SHP77 (cell line): ENCODE measurements at regions not wholly inside any gene's neighbourhood (a gene's known extent, or its start where the extent isn't known, plus 50 kb on each side); places are given as distances from the start of the nearest gene placed in this dataset.

Experiments
- DNase-seq, 2 experiments: peaks; one replicate each; lab custom pipeline; 2025; lab: John Stamatoyannopoulos, UW

DNA sequence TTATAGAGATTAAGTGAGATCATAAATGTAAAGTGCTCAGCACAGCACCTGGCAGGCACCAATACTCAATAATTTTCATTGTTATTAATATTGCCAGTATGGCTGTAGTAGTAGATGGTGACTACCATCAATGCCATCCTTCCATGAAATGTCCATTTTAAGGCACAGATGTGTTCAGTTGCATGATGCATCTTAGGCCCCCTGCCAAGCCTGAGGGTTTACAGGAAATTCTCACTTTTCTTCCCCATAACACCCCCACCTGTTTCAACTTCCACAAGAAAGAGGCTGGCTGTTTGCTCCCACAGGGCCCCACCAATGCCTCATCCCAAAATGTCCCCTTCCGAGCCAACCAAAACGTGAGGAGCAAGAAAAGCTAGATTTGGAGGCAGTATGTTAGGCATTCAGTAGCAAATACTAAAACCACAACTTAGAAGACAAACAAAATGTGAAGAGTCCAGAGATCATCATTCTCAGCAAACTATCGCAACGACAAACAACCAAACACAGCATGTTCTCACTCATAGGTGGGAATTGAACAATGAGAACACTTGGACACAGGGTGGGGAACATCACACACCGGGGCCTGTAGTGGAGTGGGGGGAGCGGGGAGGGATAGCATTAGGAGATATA, 110.6 kb upstream of the NHSL1 start:
- DNase-seq: no peak

DNA sequence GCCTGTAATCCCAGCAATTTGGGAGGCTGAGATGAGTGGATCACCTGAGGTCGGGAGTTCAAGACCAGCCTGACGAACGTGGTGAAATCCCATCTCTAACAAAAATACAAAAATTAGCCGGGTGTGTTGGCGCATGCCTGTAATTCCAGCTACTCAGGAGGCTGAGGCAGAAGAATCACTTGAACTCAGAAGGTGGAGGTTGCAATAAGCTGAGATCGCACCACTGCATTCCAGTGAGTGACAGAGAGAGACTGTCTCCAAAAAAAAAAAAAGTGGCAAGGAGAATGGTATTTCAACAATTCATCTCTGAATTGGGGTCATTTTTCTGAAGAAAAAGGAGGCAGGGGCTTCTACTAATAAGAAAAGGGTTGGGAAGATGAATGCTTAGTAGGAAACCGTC, 111.5 kb upstream of the NHSL1 start:
- DNase-seq: no peak

DNA sequence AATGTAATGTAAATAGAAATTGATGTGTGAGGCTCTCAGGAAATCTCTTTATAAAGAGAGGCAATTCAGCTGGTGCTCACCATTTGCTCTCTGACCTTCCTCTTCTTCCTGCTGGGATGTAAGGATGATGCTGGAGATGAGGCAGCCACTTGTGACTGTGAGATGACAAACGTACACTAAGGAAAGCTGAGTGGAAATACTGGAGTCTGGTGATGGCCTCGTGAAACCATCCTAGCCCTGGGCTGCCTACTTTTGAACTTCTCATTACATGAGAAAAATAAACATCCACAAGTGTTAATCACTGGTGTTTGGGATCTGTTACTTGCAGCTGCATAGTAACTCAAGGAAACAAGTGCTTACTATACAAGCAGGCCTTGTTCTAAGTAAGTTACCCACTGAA, 114.9 kb upstream of the NHSL1 start:
- DNase-seq: no peak

GRCh38 chr6:138618168-138618567, 118.9 kb upstream of the NHSL1 start:
- DNase-seq: no peak

DNA sequence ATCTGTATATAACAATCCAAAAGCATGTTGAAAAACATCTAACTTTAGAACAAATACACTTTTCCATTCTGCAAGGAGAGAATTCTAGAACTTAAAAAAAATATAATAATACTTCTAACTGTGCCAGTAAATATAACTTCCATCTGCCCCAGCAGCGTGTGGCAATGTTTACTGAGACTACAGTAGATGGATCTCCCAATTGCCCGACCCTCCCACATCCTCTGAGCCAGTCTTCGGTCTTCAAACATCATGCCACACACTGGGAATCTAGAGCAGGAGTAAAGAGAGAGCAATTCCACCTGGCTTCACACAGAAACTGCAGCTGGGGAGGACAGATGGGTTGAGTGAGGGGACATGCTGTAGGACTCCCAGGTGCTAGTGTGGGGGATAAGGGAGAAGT, 121.3 kb upstream of the NHSL1 start:
- peak in 1 of 2 experiments; percentile 6 for DNase-seq

GRCh38 chr6:138622967-138623366, 123.7 kb upstream of the NHSL1 start:
- DNase-seq: peak; percentile 6 to 39

GRCh38 chr6:138631566-138631965, 132.3 kb upstream of the NHSL1 start:
- DNase-seq: no peak

DNA sequence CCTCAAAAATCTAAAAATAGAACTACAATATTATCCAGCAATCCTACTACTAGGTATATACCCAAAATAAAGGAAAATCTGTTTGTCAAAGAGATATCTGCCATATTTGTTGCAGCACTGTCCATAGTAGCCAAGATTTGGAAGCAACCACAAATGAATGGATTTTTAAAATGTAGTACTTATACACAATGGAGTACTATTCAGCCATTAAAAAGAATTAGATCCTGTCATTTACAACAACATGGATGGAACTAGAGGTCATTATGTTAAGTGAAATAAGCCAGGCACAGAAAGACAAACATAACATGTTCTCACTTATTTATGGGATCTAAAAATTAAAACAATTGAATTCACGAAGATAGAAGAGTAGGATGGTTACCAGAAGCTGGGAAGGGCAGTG, 135.7 kb upstream of the CCDC28A start:
- DNase-seq: no peak

DNA sequence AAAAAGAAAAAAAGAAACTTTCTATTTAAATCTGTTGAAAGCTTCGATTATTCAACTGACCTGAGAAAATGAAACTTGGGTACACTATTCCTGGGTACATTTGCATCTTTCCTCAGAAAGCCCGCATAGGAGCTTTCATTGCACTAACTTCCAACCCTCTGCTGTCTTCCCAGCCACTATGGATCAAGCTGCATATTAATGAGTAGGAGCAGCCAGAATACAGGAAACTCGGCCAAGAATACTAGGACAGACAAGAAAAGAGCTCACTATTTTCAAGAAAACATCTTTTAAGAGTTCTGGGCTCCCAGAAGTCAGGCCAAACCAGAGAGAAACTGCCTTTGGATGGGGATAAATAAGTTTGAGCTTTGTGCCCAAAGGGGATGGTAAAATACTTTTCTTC, 135.0 kb upstream of the CCDC28A start:
- DNase-seq: no peak

DNA sequence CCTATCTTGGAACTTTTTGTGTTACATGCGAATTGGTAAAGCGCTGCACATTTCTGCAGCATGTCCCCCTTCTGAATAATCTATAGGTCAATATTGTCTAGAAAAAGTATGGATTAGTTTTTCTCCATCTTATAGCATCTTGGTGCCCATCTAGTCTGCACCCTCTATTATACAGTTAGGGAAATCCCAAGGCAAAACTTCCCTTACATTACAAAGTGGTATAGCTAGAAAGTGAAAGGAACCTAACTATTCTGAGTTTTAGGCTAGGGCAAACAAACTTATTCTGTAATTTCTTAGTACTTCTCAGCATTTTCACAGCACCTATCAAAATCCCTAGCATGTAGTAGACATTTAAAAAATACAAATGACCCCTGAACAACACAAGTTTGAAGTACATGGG, 133.5 kb upstream of the CCDC28A start:
- no peak for DNase-seq

GRCh38 chr6:138643210-138643609, 130.4 kb upstream of the CCDC28A start:
- DNase-seq: no peak

DNA sequence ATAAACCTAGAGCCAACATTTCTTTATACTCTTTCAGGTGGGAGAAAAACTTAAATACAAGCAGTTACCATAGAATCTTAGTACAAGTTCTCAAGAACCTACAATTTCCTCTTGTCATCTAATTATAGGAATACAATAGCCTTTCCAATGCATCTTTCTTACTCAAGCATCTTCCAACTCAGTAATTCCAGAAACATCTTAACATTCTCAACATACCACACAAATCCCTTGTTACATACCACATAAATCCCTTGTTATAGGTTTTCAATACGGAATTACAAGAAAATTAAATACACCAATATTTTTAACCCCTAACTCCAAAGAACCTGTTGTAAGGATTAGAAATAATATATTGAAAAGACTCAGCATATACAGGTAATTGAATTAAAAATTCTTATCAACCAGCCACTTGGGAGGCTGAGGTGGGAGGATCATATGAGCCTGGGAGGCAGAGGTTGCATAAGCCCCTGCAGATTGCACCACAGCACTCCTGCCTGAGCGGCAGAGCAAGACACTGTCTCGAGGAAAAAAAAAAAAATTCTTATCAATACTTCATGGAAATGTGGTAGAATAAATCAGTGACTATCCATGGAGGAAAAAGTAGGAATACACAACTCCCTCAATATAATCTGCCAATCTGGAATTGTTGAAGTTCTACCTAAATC, 127.5 kb upstream of the CCDC28A start:
- DNase-seq: no peak

GRCh38 chr6:138647006-138647405, 126.6 kb upstream of the CCDC28A start:
- DNase-seq: no peak

GRCh38 chr6:138648127-138648526, 125.4 kb upstream of the CCDC28A start:
- DNase-seq: no peak

- no peak for DNase-seq
These were observed 122.1 kb upstream of the CCDC28A start for GRCh38 chr6:138651491-138651890.

DNA sequence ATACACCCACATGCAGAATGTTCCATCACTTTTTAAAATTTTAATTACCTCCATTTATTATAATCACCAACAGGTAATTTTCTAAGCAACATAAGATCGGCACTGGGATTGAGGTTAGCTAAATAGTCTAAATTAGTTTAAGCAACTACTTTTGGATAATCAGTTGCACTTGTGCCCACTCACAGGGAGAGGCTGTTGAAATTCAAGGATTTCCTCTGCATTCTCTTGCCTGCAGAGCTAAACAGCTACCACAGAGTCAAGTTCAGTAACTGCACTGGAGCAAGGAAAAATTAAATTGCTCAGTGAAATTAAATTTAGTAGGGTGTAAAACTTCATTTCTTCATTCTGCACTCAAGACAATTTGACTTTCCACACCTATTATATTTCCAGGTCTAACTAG, 120.7 kb upstream of the CCDC28A start:
- DNase-seq: no peak

- no peak for DNase-seq
These were observed 120.1 kb upstream of the CCDC28A start for GRCh38 chr6:138653435-138653834.

DNA sequence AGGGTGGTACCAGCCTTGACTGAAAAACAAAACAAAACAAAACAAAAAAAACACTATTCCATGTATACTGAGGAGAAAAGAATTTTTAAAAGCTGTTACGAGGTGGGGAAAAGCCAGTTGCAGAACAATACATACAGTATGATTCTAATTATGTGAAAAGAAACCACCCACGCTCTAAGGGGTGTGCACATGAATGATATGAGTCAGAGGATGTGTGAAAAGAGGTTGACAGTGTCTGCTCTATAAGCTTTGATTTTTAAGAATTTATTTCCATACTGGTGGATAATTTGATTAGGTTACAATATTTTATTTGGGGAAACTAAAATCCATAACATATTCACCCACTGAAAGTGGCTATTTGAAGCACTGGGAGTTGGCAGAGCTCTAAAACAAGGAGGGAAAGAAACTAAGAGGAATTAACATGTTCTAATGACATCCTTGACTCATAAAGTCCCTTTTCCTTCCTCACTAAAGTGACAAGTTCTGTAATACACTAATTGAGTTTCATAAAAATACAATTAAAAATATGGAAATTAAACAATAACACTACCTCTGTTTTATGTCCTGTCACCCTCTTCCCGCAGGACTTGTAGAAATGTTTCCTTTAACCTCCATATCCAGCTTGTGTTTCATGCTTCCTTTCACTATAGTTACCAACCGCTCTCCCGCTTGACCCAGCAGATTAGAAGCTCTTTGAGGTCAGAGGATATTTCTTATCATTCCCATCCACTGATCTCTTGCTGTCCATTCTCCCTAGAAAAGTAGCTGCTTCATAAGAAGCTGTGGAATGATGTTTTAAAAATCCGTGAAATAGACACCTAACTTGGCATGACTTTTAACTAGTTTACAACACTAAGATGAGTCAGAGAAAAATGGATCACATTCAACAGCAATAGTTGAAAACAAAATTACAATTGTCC, 118.6 kb upstream of the CCDC28A start:
- DNase-seq: no peak

DNA sequence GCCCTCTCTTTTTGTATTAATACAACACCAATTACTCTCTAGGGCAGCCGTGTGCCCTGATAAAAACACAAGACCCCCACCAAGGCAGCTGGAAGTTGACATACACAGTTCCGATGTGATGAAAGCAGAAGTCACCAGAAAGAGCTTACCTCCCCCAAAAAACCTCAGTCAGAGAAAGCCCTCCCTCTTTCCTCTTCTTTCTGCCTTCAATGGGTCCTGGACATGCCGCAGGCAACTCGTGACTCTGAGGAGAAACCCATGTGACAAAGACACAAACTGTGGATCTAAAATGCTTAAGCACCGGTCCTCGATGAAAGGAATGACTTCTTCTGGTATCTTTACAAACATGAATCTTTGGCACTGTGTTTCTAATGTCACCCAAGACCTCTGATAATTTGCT, 117.7 kb upstream of the CCDC28A start:
- DNase-seq: no peak

GRCh38 chr6:138656364-138657064, 117.1 kb upstream of the CCDC28A start:
- no peak for DNase-seq

GRCh38 chr6:138657065-138657425, 116.5 kb upstream of the CCDC28A start:
- DNase-seq: no peak

DNA sequence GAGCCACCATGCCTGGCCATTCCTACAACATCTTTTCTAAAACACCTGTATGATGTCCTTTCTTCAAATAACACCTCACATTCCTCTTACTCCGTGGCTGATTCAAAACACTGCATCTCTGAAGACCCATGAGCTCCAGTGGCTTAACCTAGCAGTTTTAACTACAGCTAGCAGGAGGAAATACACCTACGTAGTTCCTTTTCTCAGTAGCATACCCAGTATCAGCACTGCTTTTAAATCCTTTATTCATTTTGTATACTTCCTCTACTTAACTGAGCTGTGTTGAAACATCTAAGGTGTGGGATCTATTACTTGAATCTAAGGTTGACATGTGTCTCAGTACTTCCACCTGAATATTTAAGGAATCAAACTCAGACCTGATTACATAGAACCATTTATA, 113.6 kb upstream of the CCDC28A start:
- DNase-seq: no peak
